ENCODE measurements at regions not wholly inside any gene's neighbourhood (a gene's known extent, or its start where the extent isn't known, plus 50 kb on each side); places are given as distances from the start of the nearest gene placed in this dataset.

- FAIRE-seq (no peak), DNase-seq (ENCODE audit: low read depth, low spot score) (no peak)
- TF ChIP-seq EZH2 (IDR thresholded peaks at IDR 0.05; ENCODE audit: low read length) (no peak), CTCF (optimal IDR thresholded peaks at IDR 0.05 in 1 of 3, IDR thresholded peaks at IDR 0.05 in 1 of 3, conservative IDR thresholded peaks at IDR 0.05 in 1 of 3; ENCODE audit: extremely low read depth in 1 of 3, insufficient read depth in 2 of 3, low read length in 3 of 3) (no peak)
- H3K27me3 ChIP-seq (ENCODE audit: control insufficient read depth, extremely low read depth, insufficient read depth, low read length) = no peaks in the 10 kb centered on the region
- no peaks in the 10 kb centered on the region for H4K20me1 ChIP-seq (ENCODE audit: control insufficient read depth, extremely low read depth, insufficient read depth, low read length)
- dilution Hi-C loops (cut with MboI; ENCODE audit: extremely low pct_ligation_motif_present, low sequenced_read_pairs) = no loop called here
- no peaks in the 10 kb centered on the region for H3K9me3 ChIP-seq (ENCODE audit: control insufficient read depth, low read depth, low read length)
- no peak overlapping the region for H3K4me2 ChIP-seq (ENCODE audit: control insufficient read depth, extremely low read depth, insufficient read depth, low read depth, low read length)
- no peaks in the 10 kb centered on the region for H3K36me3 ChIP-seq (ENCODE audit: control insufficient read depth in 2 of 2, extremely low read depth in 1 of 2, insufficient read depth in 2 of 2, low read length in 2 of 2)
- H3K79me2 ChIP-seq (ENCODE audit: control insufficient read depth, insufficient read depth, low read length) = no peaks in the 10 kb centered on the region
- H3K9me1 ChIP-seq (ENCODE audit: control insufficient read depth, extremely low read depth, insufficient read depth, low read length) = no peaks in the 10 kb centered on the region
- H3K27ac ChIP-seq (ENCODE audit: control insufficient read depth, insufficient read depth, low read length) = no peak overlapping the region
- no peak overlapping the region for H3K4me3 ChIP-seq (ENCODE audit: control insufficient read depth in 2 of 3, extremely low read depth in 1 of 3, insufficient read depth in 2 of 3, low read depth in 1 of 3, low read length in 3 of 3)
- no peaks in the 10 kb centered on the region for H3K4me1 ChIP-seq (ENCODE audit: control insufficient read depth, extremely low read depth, insufficient read depth, low read length)
- no peak overlapping the region for H2AFZ ChIP-seq (ENCODE audit: control insufficient read depth, low read length)
- H3K9ac ChIP-seq (ENCODE audit: control insufficient read depth, extremely low read depth, insufficient read depth, low read length) = no peak overlapping the region
Measured at GRCh38 chr4:138826754-138827153, 188.8 kb upstream of the NOCT start.

- Histone ChIP-seq H4K20me1 (ENCODE audit: control insufficient read depth, extremely low read depth, insufficient read depth, low read length) (no peaks in the 10 kb centered on the region), H3K36me3 (ENCODE audit: control insufficient read depth in 2 of 2, extremely low read depth in 1 of 2, insufficient read depth in 2 of 2, low read length in 2 of 2) (no peaks in the 10 kb centered on the region), H3K9me1 (ENCODE audit: control insufficient read depth, extremely low read depth, insufficient read depth, low read length) (no peaks in the 10 kb centered on the region), H3K79me2 (ENCODE audit: control insufficient read depth, insufficient read depth, low read length) (no peaks in the 10 kb centered on the region), H3K9ac (ENCODE audit: control insufficient read depth, extremely low read depth, insufficient read depth, low read length) (no peak overlapping the region), H3K27me3 (ENCODE audit: control insufficient read depth, extremely low read depth, insufficient read depth, low read length) (no peaks in the 10 kb centered on the region), H3K4me3 (ENCODE audit: control insufficient read depth in 2 of 3, extremely low read depth in 1 of 3, insufficient read depth in 2 of 3, low read depth in 1 of 3, low read length in 3 of 3) (no peak overlapping the region), H2AFZ (ENCODE audit: control insufficient read depth, low read length) (no peak overlapping the region), H3K4me2 (ENCODE audit: control insufficient read depth, extremely low read depth, insufficient read depth, low read depth, low read length) (no peak overlapping the region), H3K9me3 (ENCODE audit: control insufficient read depth, low read depth, low read length) (no peaks in the 10 kb centered on the region), H3K4me1 (ENCODE audit: control insufficient read depth, extremely low read depth, insufficient read depth, low read length) (no peaks in the 10 kb centered on the region), H3K27ac (ENCODE audit: control insufficient read depth, insufficient read depth, low read length) (no peak overlapping the region)
- no peak for DNase-seq (ENCODE audit: low read depth, low spot score)
- dilution Hi-C loops (cut with MboI; ENCODE audit: extremely low pct_ligation_motif_present, low sequenced_read_pairs) = no loop called here
- no peak for FAIRE-seq
- no peak for TF ChIP-seq EZH2 (IDR thresholded peaks at IDR 0.05; ENCODE audit: low read length)
- TF ChIP-seq CTCF (optimal IDR thresholded peaks at IDR 0.05 in 1 of 3, IDR thresholded peaks at IDR 0.05 in 1 of 3, conservative IDR thresholded peaks at IDR 0.05 in 1 of 3; ENCODE audit: extremely low read depth in 1 of 3, insufficient read depth in 2 of 3, low read length in 3 of 3) = no peak
Measured at GRCh38 chr4:138826322-138826721, 189.3 kb upstream of the NOCT start.
